AG04450 (cell line): ENCODE measurements at regions not wholly inside any gene's neighbourhood (a gene's known extent, or its start where the extent isn't known, plus 50 kb on each side); places are given as distances from the start of the nearest gene placed in this dataset.

ENCODE experiments used
- CTCF ChIA-PET: fragments of 300-600, 350-600 bp; formaldehyde crosslinking; extraction: SDS; loops from one replicate; lab custom pipeline; 2022; ENCODE audit warnings: antibody characterized with exemption, inconsistent platforms; lab: Charles Lee
- POLR2A ChIA-PET: fragments of 350-600 bp; formaldehyde crosslinking; extraction: SDS; loops from one replicate; lab custom pipeline; 2021; ENCODE audit warnings: antibody characterized with exemption, inconsistent platforms; lab: Yijun Ruan, JAX
- DNase-seq: peaks from one replicate; pipeline ENCODE4 v3.0.0-alpha.2; 2011; ENCODE audit warnings: low read depth, low spot score
- H3K27ac ChIP-seq: one replicate; pipeline ENCODE4 v1.5.1; 2012; ENCODE audit warnings: low read depth, low read length, control low read depth
- H3K27me3 ChIP-seq: one replicate; pipeline ENCODE4 v1.6.0; 2012; ENCODE audit warnings: low read length; ENCODE audit not compliant: control insufficient read depth, insufficient read depth
- H3K4me3 ChIP-seq: 2 replicates; pipeline ENCODE4 v1.5.1; 2011; ENCODE audit warnings: mild to moderate bottlenecking, low read depth, low read length, control low read depth
- H3K9me3 ChIP-seq: 2 replicates; pipeline ENCODE4 v1.5.1; 2012; ENCODE audit warnings: low read length; ENCODE audit not compliant: control insufficient read depth, insufficient read depth
- TF ChIP-seq, protein P1 (sequence below): IDR thresholded peaks from 2 replicates; pipeline ENCODE4 v1.5.1; 2011; ENCODE audit warnings: low read depth, low read length, control low read depth, inconsistent platforms

DNA sequence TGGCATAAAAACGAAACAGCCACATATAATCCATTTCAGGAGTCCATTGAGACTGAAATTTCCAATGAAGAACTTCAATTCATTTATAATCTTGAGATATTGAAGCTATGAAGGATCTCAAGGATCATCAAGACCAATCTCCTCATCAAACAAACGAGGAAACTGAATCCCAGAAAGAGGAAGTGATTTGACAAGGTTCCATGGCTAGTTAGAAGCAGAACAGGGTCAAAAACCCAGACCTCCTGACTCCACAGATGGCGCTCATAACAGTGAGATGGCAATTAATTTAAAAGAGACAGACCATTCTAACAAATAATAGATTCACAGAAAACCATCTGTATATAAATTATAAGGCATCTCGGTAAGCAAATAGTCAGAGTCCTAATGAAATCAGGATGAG is 229.7 kb downstream of the KCTD12 start:
- POLR2A ChIA-PET, result no interaction called here
- no peak overlapping the region for H3K27ac ChIP-seq
- no peaks in the 10 kb centered on the region for H3K27me3 ChIP-seq
- H3K9me3 ChIP-seq, result no peaks in the 10 kb centered on the region
- no peak overlapping the region for H3K4me3 ChIP-seq
- CTCF ChIA-PET, result no interaction called here
- DNase-seq, result no peak
- TF ChIP-seq, protein P1, sequence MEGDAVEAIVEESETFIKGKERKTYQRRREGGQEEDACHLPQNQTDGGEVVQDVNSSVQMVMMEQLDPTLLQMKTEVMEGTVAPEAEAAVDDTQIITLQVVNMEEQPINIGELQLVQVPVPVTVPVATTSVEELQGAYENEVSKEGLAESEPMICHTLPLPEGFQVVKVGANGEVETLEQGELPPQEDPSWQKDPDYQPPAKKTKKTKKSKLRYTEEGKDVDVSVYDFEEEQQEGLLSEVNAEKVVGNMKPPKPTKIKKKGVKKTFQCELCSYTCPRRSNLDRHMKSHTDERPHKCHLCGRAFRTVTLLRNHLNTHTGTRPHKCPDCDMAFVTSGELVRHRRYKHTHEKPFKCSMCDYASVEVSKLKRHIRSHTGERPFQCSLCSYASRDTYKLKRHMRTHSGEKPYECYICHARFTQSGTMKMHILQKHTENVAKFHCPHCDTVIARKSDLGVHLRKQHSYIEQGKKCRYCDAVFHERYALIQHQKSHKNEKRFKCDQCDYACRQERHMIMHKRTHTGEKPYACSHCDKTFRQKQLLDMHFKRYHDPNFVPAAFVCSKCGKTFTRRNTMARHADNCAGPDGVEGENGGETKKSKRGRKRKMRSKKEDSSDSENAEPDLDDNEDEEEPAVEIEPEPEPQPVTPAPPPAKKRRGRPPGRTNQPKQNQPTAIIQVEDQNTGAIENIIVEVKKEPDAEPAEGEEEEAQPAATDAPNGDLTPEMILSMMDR, result no peak

DNA sequence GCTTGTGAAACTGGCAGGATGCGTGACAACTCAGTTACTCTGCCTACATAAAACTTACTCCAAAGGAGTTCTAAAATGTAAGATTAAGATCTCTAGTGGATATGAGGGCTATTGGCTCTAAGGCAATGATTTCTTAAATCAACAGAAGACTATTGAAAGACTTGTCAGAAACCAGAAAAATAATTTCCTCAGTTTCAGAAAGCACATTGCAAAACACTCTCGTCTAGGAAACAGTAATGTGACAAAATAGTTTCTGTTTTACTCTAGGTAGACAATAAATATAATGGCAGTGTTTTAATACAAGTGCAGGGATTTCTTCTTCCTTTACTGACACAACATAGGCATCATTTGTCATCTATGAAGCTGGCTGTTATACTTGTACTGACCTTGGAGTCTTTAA is 230.1 kb downstream of the KCTD12 start:
- no peaks in the 10 kb centered on the region for H3K9me3 ChIP-seq
- DNase-seq, result no peak
- H3K27me3 ChIP-seq, result no peaks in the 10 kb centered on the region
- H3K4me3 ChIP-seq, result no peak overlapping the region
- TF ChIP-seq, protein P1, result no peak
- ChIA-PET POLR2A (no interaction called here), CTCF (no interaction called here)
- H3K27ac ChIP-seq, result no peak overlapping the region

DNA sequence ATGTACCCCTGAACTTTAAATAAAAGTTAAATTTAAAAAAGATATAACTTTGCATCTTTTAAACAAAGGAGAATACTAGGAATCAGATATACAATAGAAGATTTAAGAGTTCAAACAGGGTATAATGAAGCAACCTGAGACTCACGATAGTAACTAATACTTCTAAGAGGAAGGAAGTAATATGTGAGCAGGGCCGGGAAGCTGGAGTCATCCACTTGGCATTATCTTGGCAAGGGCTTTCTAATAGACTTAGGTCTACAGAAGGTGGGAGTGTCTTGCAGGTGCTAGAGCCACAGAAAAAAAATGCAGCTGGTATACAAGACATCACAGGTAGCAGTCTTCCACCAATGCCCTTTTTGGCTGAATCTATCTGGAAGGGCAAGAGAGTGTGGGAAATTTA is 231.9 kb downstream of the KCTD12 start:
- Histone ChIP-seq H3K4me3 (no peak overlapping the region), H3K27ac (no peak overlapping the region), H3K27me3 (no peaks in the 10 kb centered on the region), H3K9me3 (no peaks in the 10 kb centered on the region)
- POLR2A ChIA-PET, result no interaction called here
- TF ChIP-seq, protein P1, result no peak
- CTCF ChIA-PET, result no interaction called here
- no peak for DNase-seq

DNA sequence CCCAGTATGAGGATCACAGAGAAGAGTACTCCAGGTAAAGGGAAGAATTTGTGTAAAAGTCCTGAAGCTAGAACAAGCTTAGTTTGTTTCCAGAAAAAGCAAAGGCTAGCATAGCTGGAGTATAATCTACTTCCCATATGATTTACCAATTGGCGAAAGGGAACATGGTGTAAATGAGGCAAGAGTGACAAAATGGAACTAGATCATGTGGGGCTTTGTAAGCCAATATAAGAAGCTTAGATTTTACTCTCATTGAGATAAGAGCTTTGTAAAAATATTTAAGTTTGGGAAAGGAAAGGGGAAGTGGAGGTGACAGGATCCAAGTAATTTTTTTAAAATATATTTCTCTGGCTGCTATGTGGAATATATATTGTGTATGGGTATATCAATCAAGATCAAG is 234.9 kb downstream of the KCTD12 start:
- no peak overlapping the region for H3K27ac ChIP-seq
- no peak overlapping the region for H3K4me3 ChIP-seq
- no peaks in the 10 kb centered on the region for H3K9me3 ChIP-seq
- ChIA-PET POLR2A (no interaction called here), CTCF (no interaction called here)
- DNase-seq, result no peak
- no peaks in the 10 kb centered on the region for H3K27me3 ChIP-seq
- TF ChIP-seq, protein P1, result no peak

DNA sequence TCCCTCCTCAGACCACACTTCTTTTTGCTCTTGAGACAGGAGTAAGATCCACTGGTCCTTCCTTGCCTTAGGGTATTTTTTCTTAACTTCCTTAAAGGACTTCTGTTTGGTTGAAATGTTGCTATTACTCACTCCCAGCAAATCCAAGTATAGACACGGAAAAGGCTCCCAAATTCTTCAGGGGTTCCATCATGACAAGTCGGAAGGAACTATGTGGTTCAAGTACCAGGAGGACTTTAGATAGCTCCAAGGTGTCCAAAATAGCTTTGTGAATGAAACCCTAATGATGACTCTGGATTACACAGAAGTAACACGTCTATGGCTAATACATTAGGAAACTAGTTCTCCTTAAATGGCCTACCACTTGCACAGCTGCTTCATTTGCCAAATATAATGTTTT is 238.7 kb downstream of the KCTD12 start:
- Histone ChIP-seq H3K4me3 (no peak overlapping the region), H3K27me3 (peaks cover 3% of the 10 kb centered on the region), H3K27ac (no peak overlapping the region), H3K9me3 (no peaks in the 10 kb centered on the region)
- ChIA-PET CTCF (no interaction called here), POLR2A (no interaction called here)
- DNase-seq, result no peak
- TF ChIP-seq, protein P1, result no peak
